GM12878 (cell line): ENCODE measurements at regions not wholly inside any gene's neighbourhood (a gene's known extent, or its start where the extent isn't known, plus 50 kb on each side); places are given as distances from the start of the nearest gene placed in this dataset.

Experiments
- CEBPB ChIP-seq, 2 experiments: fragments of 150-350 bp in 1 of 2; IDR thresholded peaks; 2 replicates each; pipeline ENCODE4 v1.6.1; 2012 to 2014; ENCODE audit warnings: low read depth in 2 of 2, low read length in 2 of 2, borderline replicate concordance in 1 of 2, inconsistent platforms in 1 of 2
- CREM ChIP-seq: IDR thresholded peaks from 2 replicates; pipeline ENCODE4 v1.6.1; 2014; ENCODE audit warnings: antibody characterized with exemption, low read depth
- EZH2 ChIP-seq: IDR thresholded peaks from 2 replicates; pipeline ENCODE4 v1.6.1; 2012; ENCODE audit warnings: low read depth, mild to moderate bottlenecking, control low read depth, inconsistent platforms, low read length, borderline replicate concordance; ENCODE audit not compliant: control insufficient read depth
- FOS ChIP-seq: IDR thresholded peaks from 3 replicates; pipeline ENCODE4 v1.6.1; 2011; ENCODE audit warnings: borderline replicate concordance; ENCODE audit not compliant: insufficient read length; ENCODE audit errors: extremely low read depth
- HDAC2 ChIP-seq: fragments of 200-600 bp; sonication (generic); IDR thresholded peaks from 2 replicates; pipeline ENCODE4 v1.6.1; 2017
- HDAC6 ChIP-seq: fragments of 200-600 bp; sonication (generic); IDR thresholded peaks from one replicate; pipeline ENCODE4 v1.8.0; 2017; ENCODE audit warnings: antibody characterized with exemption; ENCODE audit not compliant: unreplicated experiment
- JUNB ChIP-seq: IDR thresholded peaks from 2 replicates; pipeline ENCODE4 v1.6.1; 2016; ENCODE audit warnings: antibody characterized with exemption, mild to moderate bottlenecking
- JUND ChIP-seq: IDR thresholded peaks from 2 replicates; pipeline ENCODE4 v1.6.1; 2012; ENCODE audit warnings: low read depth, mild to moderate bottlenecking, low read length, improper control_type of control experiment, moderate library complexity
- KDM1A ChIP-seq: fragments of 200-600 bp; sonication (generic); IDR thresholded peaks from 2 replicates; pipeline ENCODE4 v1.6.1; 2016; ENCODE audit warnings: borderline replicate concordance
- MXI1 ChIP-seq: fragments of 150-350 bp; IDR thresholded peaks from 2 replicates; pipeline ENCODE4 v1.6.1; 2011; ENCODE audit warnings: low read depth, mild to moderate bottlenecking, inconsistent platforms, low read length, improper control_type of control experiment
- NBN ChIP-seq: fragments of 450-650 bp; IDR thresholded peaks from 2 replicates; pipeline ENCODE4 v1.6.1; 2016
- PBX3 ChIP-seq: IDR thresholded peaks from 2 replicates; pipeline ENCODE4 v1.6.1; 2011; ENCODE audit warnings: mild to moderate bottlenecking, low read depth, low read length, moderate library complexity; ENCODE audit not compliant: insufficient replicate concordance
- RAD51 ChIP-seq: fragments of 450-650 bp; IDR thresholded peaks from 2 replicates; pipeline ENCODE4 v1.6.1; 2016; ENCODE audit warnings: moderate library complexity, mild to moderate bottlenecking, inconsistent platforms
- REST ChIP-seq: IDR thresholded peaks from 2 replicates; pipeline ENCODE4 v1.6.1; 2012; ENCODE audit warnings: mild to moderate bottlenecking, low read depth, low read length

GRCh38 chr5:51488803-51489642, 105.8 kb downstream of the ISL1 start:
- no peak for TF ChIP-seq FOS
- no peak for TF ChIP-seq KDM1A
- TF ChIP-seq EZH2: no peak
- TF ChIP-seq JUND: no peak
- no peak for TF ChIP-seq JUNB
- TF ChIP-seq MXI1: no peak
- TF ChIP-seq NBN: no peak
- TF ChIP-seq PBX3: no peak
- no peak for TF ChIP-seq CREM
- no peak for TF ChIP-seq HDAC2
- TF ChIP-seq HDAC6: no peak
- no peak for TF ChIP-seq CEBPB (IDR thresholded peaks at IDR 0.05; ENCODE audit: borderline replicate concordance in 1 of 2, low read depth in 2 of 2, low read length in 2 of 2)
- no peak for TF ChIP-seq REST
- TF ChIP-seq RAD51: no peak
